IMR-90 (cell line): ENCODE measurements at regions not wholly inside any gene's neighbourhood (a gene's known extent, or its start where the extent isn't known, plus 50 kb on each side); places are given as distances from the start of the nearest gene placed in this dataset.

Experiments
- ATAC-seq: fragments of 200-7000 bp; cut with Tn5 transposase; 2 replicates; pipeline ENCODE4 v1.9.1; 2020; ENCODE audit warnings: low read depth, mild to moderate bottlenecking, moderate library complexity
- BruUV-seq: library from RNA; stranded (reverse); fragments of 400-500 nt; replicated peaks from 2 replicates; lab custom pipeline; 2021; lab: Mats Ljungman, UMichigan
- CTCF ChIA-PET: fragments of 300-600 bp; formaldehyde crosslinking; extraction: SDS; loops from one replicate; lab custom pipeline; 2021; ENCODE audit warnings: antibody characterized with exemption; lab: Yijun Ruan, JAX
- POLR2A ChIA-PET: fragments of 300-600 bp; sonication (Branson Sonifier 250); formaldehyde crosslinking; loops from one replicate; lab custom pipeline; 2022; ENCODE audit warnings: antibody characterized with exemption; ENCODE audit not compliant: unreplicated experiment; lab: Charles Lee
- DNase-seq: peaks from one replicate; pipeline ENCODE4 v3.0.0; 2013
- H2AFZ ChIP-seq: replicated peaks from 2 replicates; pipeline ENCODE3; 2013; ENCODE audit warnings: low read length, mild to moderate bottlenecking; ENCODE audit not compliant: poor library complexity
- H2AK5ac ChIP-seq: 2 replicates; pipeline ENCODE4 v1.6.1; 2013; ENCODE audit warnings: low read depth, low read length, inconsistent platforms
- H2AK9ac ChIP-seq: replicated peaks from 2 replicates; pipeline ENCODE3; 2013; ENCODE audit warnings: mild to moderate bottlenecking, low read depth, low read length, moderate library complexity; ENCODE audit not compliant: poor library complexity
- H2BK120ac ChIP-seq: 2 replicates; pipeline ENCODE4 v1.6.1; 2013; ENCODE audit warnings: low read depth, low read length, inconsistent platforms
- H2BK15ac ChIP-seq: 3 replicates; pipeline ENCODE4 v1.6.1; 2013; ENCODE audit warnings: low read depth, low read length, inconsistent platforms
- H2BK20ac ChIP-seq: 2 replicates; pipeline ENCODE4 v1.6.1; 2013; ENCODE audit warnings: low read depth, mild to moderate bottlenecking, inconsistent platforms, low read length, moderate library complexity
- H2BK5ac ChIP-seq: 2 replicates; pipeline ENCODE4 v1.6.1; 2013; ENCODE audit warnings: mild to moderate bottlenecking, low read depth, low read length, inconsistent platforms; ENCODE audit not compliant: poor library complexity, severe bottlenecking
- H3K14ac ChIP-seq: replicated peaks from 2 replicates; pipeline ENCODE4 v1.6.1; 2013; ENCODE audit warnings: low read depth, low read length, inconsistent platforms
- H3K18ac ChIP-seq: 2 replicates; pipeline ENCODE4 v1.6.1; 2013; ENCODE audit warnings: low read depth, low read length, control low read depth
- H3K23ac ChIP-seq: 2 replicates; pipeline ENCODE4 v1.6.1; 2013; ENCODE audit warnings: low read depth, low read length, inconsistent platforms
- H3K27ac ChIP-seq: 2 replicates; pipeline ENCODE4 v1.5.1; 2013; ENCODE audit warnings: mild to moderate bottlenecking, control low read depth, low read length; ENCODE audit not compliant: insufficient read depth
- H3K27me3 ChIP-seq: 2 replicates; pipeline ENCODE4 v1.6.1; 2013; ENCODE audit warnings: low read length; ENCODE audit not compliant: control insufficient read depth, insufficient read depth
- H3K36me3 ChIP-seq: 2 replicates; pipeline ENCODE4 v1.6.1; 2013; ENCODE audit warnings: low read length, mixed read lengths; ENCODE audit not compliant: control insufficient read depth, insufficient read depth
- H3K4ac ChIP-seq: 2 replicates; pipeline ENCODE4 v1.6.1; 2013; ENCODE audit warnings: low read depth, low read length, inconsistent platforms
- H3K4me1 ChIP-seq: 2 replicates; pipeline ENCODE4 v1.6.1; 2013; ENCODE audit warnings: low read length, mixed read lengths; ENCODE audit not compliant: control insufficient read depth, insufficient read depth
- H3K4me2 ChIP-seq: 2 replicates; pipeline ENCODE4 v1.6.1; 2013; ENCODE audit warnings: low read depth, mild to moderate bottlenecking, control low read depth, low read length, moderate library complexity
- H3K4me3 ChIP-seq: 2 replicates; pipeline ENCODE4 v1.5.1; 2013; ENCODE audit warnings: low read depth, mild to moderate bottlenecking, control low read depth, low read length, moderate library complexity; ENCODE audit not compliant: insufficient read depth
- H3K56ac ChIP-seq: 2 replicates; pipeline ENCODE4 v1.6.1; 2013; ENCODE audit warnings: low read length, inconsistent platforms; ENCODE audit not compliant: insufficient read depth; ENCODE audit errors: extremely low read depth
- H3K79me1 ChIP-seq, 2 experiments: 2 replicates each; pipeline ENCODE4 v1.6.1; 2013; ENCODE audit warnings: low read length in 2 of 2, inconsistent platforms in 1 of 2, low read depth in 1 of 2
- H3K9ac ChIP-seq: 2 replicates; pipeline ENCODE4 v1.6.1; 2013; ENCODE audit warnings: low read depth, low read length, control low read depth
- H3K9me1 ChIP-seq: 2 replicates; pipeline ENCODE4 v1.6.1; 2013; ENCODE audit warnings: low read length, inconsistent platforms; ENCODE audit not compliant: insufficient read depth
- H3K9me3 ChIP-seq: 2 replicates; pipeline ENCODE4 v1.6.1; 2013; ENCODE audit warnings: low read length; ENCODE audit not compliant: control insufficient read depth, insufficient read depth
- H4K20me1 ChIP-seq: 2 replicates; pipeline ENCODE4 v1.6.1; 2013; ENCODE audit warnings: low read length, inconsistent platforms; ENCODE audit not compliant: insufficient read depth
- H4K5ac ChIP-seq: 2 replicates; pipeline ENCODE4 v1.6.1; 2013; ENCODE audit warnings: mild to moderate bottlenecking, low read depth, low read length, control low read depth
- H4K8ac ChIP-seq, 2 experiments: 2 replicates each; pipeline ENCODE4 v1.6.1; 2013; ENCODE audit warnings: low read depth in 2 of 2, low read length in 2 of 2, control low read depth in 1 of 2, inconsistent platforms in 1 of 2
- H4K91ac ChIP-seq: 2 replicates; pipeline ENCODE4 v1.6.1; 2013; ENCODE audit warnings: low read depth, low read length, inconsistent platforms; ENCODE audit not compliant: insufficient read depth
- CEBPB ChIP-seq: IDR thresholded peaks from 2 replicates; pipeline ENCODE4 v1.6.1; 2012; ENCODE audit warnings: low read depth, low read length, improper control_type of control experiment
- CHD1 ChIP-seq: IDR thresholded peaks from 2 replicates; pipeline ENCODE4 v1.6.1; 2012; ENCODE audit warnings: low read depth, low read length, improper control_type of control experiment
- CTCF ChIP-seq: conservative IDR thresholded peaks from 2 replicates; pipeline ENCODE4 v1.5.1; 2012; ENCODE audit warnings: mild to moderate bottlenecking, low read depth, low read length, improper control_type of control experiment
- ELK1 ChIP-seq: fragments of 150-350 bp; IDR thresholded peaks from 2 replicates; pipeline ENCODE4 v1.6.1; 2016; ENCODE audit warnings: low read depth, mild to moderate bottlenecking, low read length, moderate library complexity, borderline replicate concordance
- MAFK ChIP-seq: IDR thresholded peaks from 2 replicates; pipeline ENCODE4 v1.6.1; 2012; ENCODE audit warnings: low read depth, low read length, improper control_type of control experiment
- MXI1 ChIP-seq: IDR thresholded peaks from 2 replicates; pipeline ENCODE4 v1.6.1; 2012; ENCODE audit warnings: low read depth, mild to moderate bottlenecking, low read length, moderate library complexity, borderline replicate concordance
- NFE2L2 ChIP-seq: fragments of 150-350 bp; IDR thresholded peaks from 2 replicates; pipeline ENCODE4 v1.6.1; 2016; ENCODE audit warnings: low read depth, mild to moderate bottlenecking, low read length
- POLR2A ChIP-seq: IDR thresholded peaks from 2 replicates; pipeline ENCODE4 v1.6.1; 2012; ENCODE audit warnings: mild to moderate bottlenecking, low read depth, low read length
- RAD21 ChIP-seq: IDR thresholded peaks from 2 replicates; pipeline ENCODE4 v1.6.1; 2012; ENCODE audit warnings: low read length, improper control_type of control experiment
- RCOR1 ChIP-seq: IDR thresholded peaks from 2 replicates; pipeline ENCODE4 v1.6.1; 2012; ENCODE audit warnings: mild to moderate bottlenecking, low read length, improper control_type of control experiment; ENCODE audit not compliant: insufficient replicate concordance
- RFX5 ChIP-seq: IDR thresholded peaks from 2 replicates; pipeline ENCODE4 v1.8.0; 2012; ENCODE audit warnings: low read depth, mild to moderate bottlenecking, low read length, moderate library complexity
- SMC3 ChIP-seq: fragments of 150-350 bp; IDR thresholded peaks from 2 replicates; pipeline ENCODE4 v1.6.1; 2016; ENCODE audit warnings: low read depth, mild to moderate bottlenecking, antibody characterized with exemption, low read length, moderate library complexity
- USF2 ChIP-seq: fragments of 150-350 bp; IDR thresholded peaks from 2 replicates; pipeline ENCODE4 v1.6.1; 2017; ENCODE audit warnings: mild to moderate bottlenecking, antibody characterized with exemption, low read length, low read depth
- WGBS, 2 experiments: methylation state at CpG; one replicate each; pipeline versions ENCODE4 v1.1.5 to v1.1.7; 2013; ENCODE audit warnings: missing lambda C conversion rate in 2 of 2; ENCODE audit not compliant: insufficient read length in 1 of 2; ENCODE audit errors: extremely low coverage in 2 of 2; 5-methylcytosine and 5-hydroxymethylcytosine counted together
- dilution Hi-C: fragments of 300-500 bp; cut with HindIII; formaldehyde crosslinking; loops from one replicate; pipeline ENCODE4 v1.14.3; 2018; ENCODE audit warnings: low sequenced_read_pairs; ENCODE audit not compliant: unreplicated experiment
- in situ Hi-C: fragments of 300-500 bp; cut with MboI; formaldehyde crosslinking; loops from 3 replicates; pipeline ENCODE4 v1.14.3; 2019; ENCODE audit warnings: low sequenced_read_pairs, inconsistent platforms, mixed read lengths
- intact Hi-C: fragments of 100-400 bp; cut with micrococcal nuclease; formaldehyde crosslinking; loops from 2 replicates; pipeline ENCODE4 v1.10.0; 2022

GRCh38 chr11:23112987-23113886 is 253.0 kb upstream of the CCDC179 start:
- Histone ChIP-seq H2BK120ac (peak overlapping the region; percentile 100), H3K4me1 (peaks cover 9% of the 10 kb centered on the region), H2AK5ac (peak overlapping the region; percentile 93), H3K9me3 (peaks cover 3% of the 10 kb centered on the region), H3K36me3 (no peaks in the 10 kb centered on the region), H2BK5ac (peak overlapping the region; percentile 49), H3K4me2 (peak overlapping the region; percentile 73), H4K20me1 (no peaks in the 10 kb centered on the region), H2AFZ (peak overlapping the region; percentile 84), H3K4me3 (no peak overlapping the region), H4K8ac (peak overlapping the region in 1 of 2 experiments; percentile 91; a peak in 3 of 4 replicates), H2BK20ac (peak overlapping the region; percentile 99), H3K4ac (peak overlapping the region; percentile 99), H3K56ac (no peak overlapping the region), H2AK9ac (peak overlapping the region; percentile 38), H3K14ac (peak overlapping the region; percentile 95), H3K9me1 (0 out of 2 replicates have a peak, but pooled peaks cover 5% of the 10 kb centered on the region), H3K79me1 (no peaks in the 10 kb centered on the region), H3K27me3 (no peaks in the 10 kb centered on the region), H3K18ac (peak overlapping the region; percentile 97), H3K23ac (peak overlapping the region; percentile 89), H3K9ac (peak overlapping the region; percentile 49), H4K91ac (peak overlapping the region; percentile 94), H4K5ac (peak overlapping the region; percentile 98), H2BK15ac (peak overlapping the region; percentile 92; the same call in 2 of the 3 replicates), H3K27ac (peak overlapping the region; percentile 75; the same call in 1 of the 2 replicates)
- WGBS, 2 experiments: 93% methylated on average over 3 of the region's 10 CpGs; no CpG with 5 or more reads in 1 of the 2 experiments
- no TSS peak for BruUV-seq
- DNase-seq (peak; percentile 63), ATAC-seq (peak; percentile 70)
- intact Hi-C loops: loop anchor here (1.0 to 10.0 kb wide), 9 partner anchors 92 to 1274 kb away; no protein-coding TSS in a partner anchor
- POLR2A ChIA-PET: no interaction called here
- in situ Hi-C loops: loop anchor here (5.0 to 25.0 kb wide), 3 partner anchors 88 to 1274 kb away; no protein-coding TSS in a partner anchor
- CTCF ChIA-PET: interaction anchor here (0.7 to 1.6 kb wide), 6 partner anchors 10 to 790 kb away, joined by 3 to 5 read pairs (median 3); no protein-coding TSS in a partner anchor
- dilution Hi-C loops: no loop called here
- TF ChIP-seq RCOR1: no peak
- TF ChIP-seq ELK1: no peak
- no peak for TF ChIP-seq CEBPB
- no peak for TF ChIP-seq NFE2L2
- TF ChIP-seq CTCF: peak; percentile 80
- no peak for TF ChIP-seq RFX5
- peak; percentile 90 for TF ChIP-seq RAD21
- no peak for TF ChIP-seq MAFK
- TF ChIP-seq MXI1: no peak
- TF ChIP-seq SMC3: peak; percentile 87
- no peak for TF ChIP-seq CHD1
- TF ChIP-seq USF2: no peak
- TF ChIP-seq POLR2A: no peak
